Stomach smooth muscle (tissue), 2 donors: ENCODE measurements at regions not wholly inside any gene's neighbourhood (a gene's known extent, or its start where the extent isn't known, plus 50 kb on each side); places are given as distances from the start of the nearest gene placed in this dataset.

Experiments
- H3K27ac ChIP-seq: one replicate; pipeline ENCODE4 v1.7.0; 2013; ENCODE audit warnings: mild to moderate bottlenecking, low read length, inconsistent platforms
- H3K27me3 ChIP-seq, 2 donors: one replicate each; pipeline ENCODE4 v1.7.0; 2013; ENCODE audit warnings: low read length in 2 of 2; ENCODE audit not compliant: insufficient read depth in 2 of 2, control insufficient read depth in 1 of 2
- H3K36me3 ChIP-seq, 2 donors: one replicate each; pipeline ENCODE4 v1.7.0; 2013; ENCODE audit warnings: low read length in 2 of 2; ENCODE audit not compliant: control insufficient read depth in 2 of 2, insufficient read depth in 2 of 2
- H3K4me1 ChIP-seq: one replicate; pipeline ENCODE4 v1.7.0; 2013; ENCODE audit warnings: low read length; ENCODE audit not compliant: control insufficient read depth, insufficient read depth
- H3K4me3 ChIP-seq, 2 donors: one replicate each; pipeline ENCODE4 v1.7.0; 2013; ENCODE audit warnings: low read length in 2 of 2
- H3K9ac ChIP-seq, 2 donors: one replicate each; pipeline ENCODE4 v1.7.0; 2013; ENCODE audit warnings: low read length in 2 of 2, mild to moderate bottlenecking in 1 of 2
- H3K9me3 ChIP-seq, 2 donors: one replicate each; pipeline ENCODE4 v1.7.0; 2013; ENCODE audit warnings: low read length in 2 of 2; ENCODE audit not compliant: control insufficient read depth in 2 of 2
- donor health status: healthy.
- donor health status: Pancreatic carcinoma.

DNA sequence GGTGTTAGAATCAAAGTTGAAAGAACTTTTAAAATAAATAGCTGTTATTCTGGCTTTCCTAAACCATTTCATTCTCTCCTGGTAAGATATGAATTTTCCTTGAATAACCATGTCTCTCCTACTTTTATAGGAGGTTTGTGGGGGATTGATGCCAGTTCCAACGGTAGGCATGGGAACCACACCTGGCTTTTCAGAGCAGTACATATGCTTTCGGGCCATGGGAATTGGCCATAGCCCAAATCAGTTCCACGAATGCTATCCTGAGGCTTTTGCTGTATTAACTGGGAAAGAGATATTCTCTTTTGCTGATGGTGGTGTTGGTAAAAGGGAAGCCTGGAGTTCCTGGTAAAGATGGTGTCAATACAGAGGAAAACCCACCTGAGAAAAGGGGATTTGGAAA, 396.2 kb upstream of the ZNF385D start:
- H3K4me3 ChIP-seq, result no peak overlapping the region
- no peaks in the 10 kb centered on the region for H3K27me3 ChIP-seq
- no peak overlapping the region for H3K9ac ChIP-seq
- no peak overlapping the region for H3K27ac ChIP-seq
- H3K36me3 ChIP-seq, result no peaks in the 10 kb centered on the region
- H3K4me1 ChIP-seq, result no peaks in the 10 kb centered on the region
- no peaks in the 10 kb centered on the region for H3K9me3 ChIP-seq

DNA sequence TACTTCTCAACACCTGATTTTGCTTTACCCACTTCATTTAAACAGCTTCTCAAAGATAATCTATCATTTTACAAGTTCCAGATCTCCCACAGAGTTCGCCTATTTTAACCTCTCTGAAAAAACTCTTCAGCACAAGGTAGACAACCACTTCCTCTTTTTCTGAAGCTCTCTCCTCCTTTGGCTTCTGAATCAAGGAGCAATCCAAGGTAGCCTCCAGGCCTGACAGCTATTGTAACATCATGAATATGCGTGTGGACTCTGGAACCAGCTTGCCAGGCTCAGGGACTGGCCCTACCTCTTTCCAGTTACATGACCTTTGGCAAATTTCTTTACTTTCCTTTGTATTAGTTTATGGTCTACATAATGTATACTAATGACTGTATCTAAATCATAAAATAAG, 405.9 kb upstream of the ZNF385D start:
- Histone ChIP-seq H3K27me3 (no peaks in the 10 kb centered on the region), H3K36me3 (no peaks in the 10 kb centered on the region), H3K9me3 (no peaks in the 10 kb centered on the region), H3K4me1 (no peaks in the 10 kb centered on the region), H3K4me3 (no peak overlapping the region), H3K9ac (no peak overlapping the region), H3K27ac (no peak overlapping the region)

DNA sequence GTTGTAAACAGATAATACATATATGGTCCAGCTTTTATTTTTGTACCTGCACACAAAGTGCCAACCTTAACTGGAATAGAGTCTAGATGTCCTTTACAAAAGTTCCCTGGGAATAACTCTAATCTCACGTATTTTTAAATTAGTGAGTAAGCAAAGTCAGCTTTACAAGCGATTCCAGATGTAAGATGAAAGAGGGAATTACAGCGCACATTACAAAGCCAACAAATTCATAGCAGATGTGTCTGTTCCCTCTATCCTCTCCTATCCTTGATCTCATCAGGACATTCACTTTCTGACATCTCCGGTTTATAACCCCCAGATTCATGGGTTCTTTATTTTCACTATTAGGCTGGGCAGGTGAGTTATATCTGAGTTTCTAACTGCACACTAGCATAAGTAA, 406.8 kb upstream of the ZNF385D start:
- Histone ChIP-seq H3K27ac (no peak overlapping the region), H3K4me3 (no peak overlapping the region), H3K36me3 (no peaks in the 10 kb centered on the region), H3K9me3 (no peaks in the 10 kb centered on the region), H3K9ac (no peak overlapping the region), H3K27me3 (no peaks in the 10 kb centered on the region), H3K4me1 (no peaks in the 10 kb centered on the region)

DNA sequence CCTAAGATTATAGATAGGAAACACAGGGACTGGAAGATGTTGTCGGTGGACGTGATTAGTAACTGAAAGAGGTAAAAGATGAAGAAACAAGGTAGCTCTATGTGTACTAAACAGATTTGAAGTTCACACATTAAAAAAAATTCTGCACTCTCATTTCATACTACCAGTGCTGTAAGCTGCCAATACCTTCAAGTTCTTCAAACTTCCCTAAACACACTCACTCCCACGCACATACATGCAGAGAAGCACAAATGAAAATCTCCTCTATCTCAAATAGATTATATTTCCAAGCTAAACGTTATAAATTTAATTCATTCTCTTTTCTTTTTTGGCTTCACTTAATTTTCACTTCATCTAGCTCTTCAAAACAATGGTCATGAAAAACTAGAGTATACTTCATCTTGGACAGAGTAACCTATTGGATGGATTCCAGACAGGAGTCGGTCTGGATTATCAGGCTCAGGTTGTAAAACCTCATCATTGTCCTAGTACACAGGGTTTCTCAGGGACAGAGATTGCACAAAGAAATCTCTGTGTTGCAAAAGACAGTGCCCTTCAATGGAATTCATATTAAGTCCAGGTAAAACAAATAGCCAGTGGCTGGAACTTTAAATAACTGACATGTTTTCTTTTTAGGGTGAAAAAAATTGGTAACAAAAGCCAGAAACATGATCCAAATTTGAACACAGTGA, 408.1 kb upstream of the ZNF385D start:
- Histone ChIP-seq H3K4me1 (no peaks in the 10 kb centered on the region), H3K9ac (no peak overlapping the region), H3K27ac (no peak overlapping the region), H3K27me3 (no peaks in the 10 kb centered on the region), H3K4me3 (no peak overlapping the region), H3K9me3 (no peaks in the 10 kb centered on the region), H3K36me3 (no peaks in the 10 kb centered on the region)

DNA sequence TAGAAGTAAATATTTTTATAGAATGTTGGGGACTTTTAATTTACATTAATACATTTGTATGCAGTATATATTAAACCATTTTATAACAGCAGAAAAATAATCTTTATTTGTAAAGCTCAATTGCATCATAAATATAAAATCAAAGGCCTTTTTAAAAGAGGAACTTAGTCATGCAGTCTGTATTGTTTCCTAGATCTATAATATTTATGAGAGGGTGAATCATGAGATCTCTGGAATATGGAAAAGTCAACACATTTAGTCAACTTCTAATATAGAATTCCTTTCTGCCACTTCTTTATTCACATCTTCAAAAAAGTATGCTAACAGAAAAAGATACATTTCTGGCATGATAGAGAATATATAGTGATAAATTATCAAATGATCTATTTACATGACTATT, 410.3 kb upstream of the ZNF385D start:
- Histone ChIP-seq H3K4me3 (no peak overlapping the region), H3K4me1 (no peaks in the 10 kb centered on the region), H3K9me3 (no peaks in the 10 kb centered on the region), H3K27ac (no peak overlapping the region), H3K27me3 (no peaks in the 10 kb centered on the region), H3K9ac (no peak overlapping the region), H3K36me3 (no peaks in the 10 kb centered on the region)

DNA sequence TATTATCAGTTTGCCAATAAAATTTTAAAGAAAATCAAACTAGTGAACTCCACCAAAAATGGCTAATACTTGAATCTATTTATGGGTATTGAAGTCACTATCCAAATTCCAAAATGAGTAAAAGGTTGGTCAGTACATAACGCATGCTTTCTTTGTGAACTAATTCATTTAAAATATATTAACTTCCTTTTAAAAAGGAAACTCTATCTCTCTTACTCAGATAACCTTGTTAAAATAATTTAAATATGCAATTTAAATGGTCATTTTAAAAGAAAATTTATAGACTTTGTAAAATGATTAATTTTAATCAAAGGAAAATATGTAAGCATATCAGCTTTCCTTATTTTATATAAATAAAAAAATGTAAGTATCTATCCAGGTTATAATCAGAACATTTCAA, 419.4 kb upstream of the ZNF385D start:
- no peaks in the 10 kb centered on the region for H3K4me1 ChIP-seq
- H3K27ac ChIP-seq, result no peak overlapping the region
- no peaks in the 10 kb centered on the region for H3K36me3 ChIP-seq
- no peak overlapping the region for H3K4me3 ChIP-seq
- H3K27me3 ChIP-seq, result no peaks in the 10 kb centered on the region
- H3K9ac ChIP-seq, result no peak overlapping the region
- H3K9me3 ChIP-seq, result no peaks in the 10 kb centered on the region

DNA sequence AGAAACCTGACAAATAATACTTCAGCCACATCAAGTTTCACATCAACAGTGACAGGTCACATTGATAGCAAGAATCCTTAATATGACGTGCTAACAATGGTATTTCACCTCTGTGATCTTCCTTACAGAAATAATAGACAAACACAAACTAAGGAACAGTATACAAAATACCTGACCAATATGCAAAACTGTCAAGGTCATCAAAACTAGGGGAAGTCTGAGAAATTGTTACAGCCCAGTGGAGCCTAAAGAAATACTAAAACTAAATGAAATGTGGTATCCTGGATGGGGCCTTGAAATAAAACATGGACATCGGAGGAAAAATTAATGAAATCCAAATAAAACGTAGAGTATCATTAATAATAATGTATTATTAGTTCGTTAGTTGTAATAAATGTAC, 422.0 kb upstream of the ZNF385D start:
- no peaks in the 10 kb centered on the region for H3K4me1 ChIP-seq
- H3K36me3 ChIP-seq, result no peaks in the 10 kb centered on the region
- no peaks in the 10 kb centered on the region for H3K9me3 ChIP-seq
- H3K27me3 ChIP-seq, result no peaks in the 10 kb centered on the region
- H3K9ac ChIP-seq, result no peak overlapping the region
- H3K27ac ChIP-seq, result no peak overlapping the region
- no peak overlapping the region for H3K4me3 ChIP-seq

DNA sequence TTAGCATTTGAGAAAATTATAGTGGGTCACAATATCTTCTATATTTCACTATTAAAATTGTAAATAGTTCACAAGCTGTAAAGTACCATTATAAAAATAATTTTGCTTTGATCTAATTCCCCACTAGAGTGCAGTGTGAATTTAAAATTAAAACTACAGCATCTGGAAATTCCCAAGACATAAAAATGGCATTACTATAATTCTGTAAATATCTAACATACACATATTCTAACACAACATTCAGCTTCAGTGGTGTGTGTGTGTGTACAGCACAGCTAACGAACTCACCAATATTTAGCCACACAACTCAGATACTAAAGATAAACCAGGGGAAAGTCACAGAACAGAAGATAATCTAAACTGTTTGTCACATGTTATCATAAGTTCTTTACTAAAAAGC, 424.9 kb upstream of the ZNF385D start:
- no peak overlapping the region for H3K4me3 ChIP-seq
- no peak overlapping the region for H3K27ac ChIP-seq
- no peaks in the 10 kb centered on the region for H3K9me3 ChIP-seq
- no peak overlapping the region for H3K9ac ChIP-seq
- no peaks in the 10 kb centered on the region for H3K4me1 ChIP-seq
- no peaks in the 10 kb centered on the region for H3K36me3 ChIP-seq
- no peaks in the 10 kb centered on the region for H3K27me3 ChIP-seq

DNA sequence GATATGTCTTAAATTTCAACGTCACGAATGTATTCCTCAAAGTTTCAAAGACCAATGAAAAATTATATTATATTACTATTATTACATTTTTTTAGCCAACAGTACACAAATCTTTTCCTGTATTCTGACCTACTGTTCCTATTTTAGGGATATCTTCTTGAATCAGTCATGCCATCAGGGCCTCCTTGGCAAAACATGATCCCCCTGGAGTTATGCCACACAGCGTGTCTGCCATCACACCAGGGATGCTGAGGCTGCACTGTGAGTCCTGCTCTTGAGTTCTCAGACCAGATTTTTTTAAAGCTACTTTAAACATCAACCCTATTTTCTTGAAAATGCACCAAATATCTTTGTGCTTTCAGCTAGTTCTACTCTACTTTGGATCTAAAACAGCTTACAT, 425.9 kb upstream of the ZNF385D start:
- Histone ChIP-seq H3K36me3 (no peaks in the 10 kb centered on the region), H3K9me3 (no peaks in the 10 kb centered on the region), H3K27me3 (no peaks in the 10 kb centered on the region), H3K4me1 (no peaks in the 10 kb centered on the region), H3K27ac (no peak overlapping the region), H3K9ac (no peak overlapping the region), H3K4me3 (no peak overlapping the region)

DNA sequence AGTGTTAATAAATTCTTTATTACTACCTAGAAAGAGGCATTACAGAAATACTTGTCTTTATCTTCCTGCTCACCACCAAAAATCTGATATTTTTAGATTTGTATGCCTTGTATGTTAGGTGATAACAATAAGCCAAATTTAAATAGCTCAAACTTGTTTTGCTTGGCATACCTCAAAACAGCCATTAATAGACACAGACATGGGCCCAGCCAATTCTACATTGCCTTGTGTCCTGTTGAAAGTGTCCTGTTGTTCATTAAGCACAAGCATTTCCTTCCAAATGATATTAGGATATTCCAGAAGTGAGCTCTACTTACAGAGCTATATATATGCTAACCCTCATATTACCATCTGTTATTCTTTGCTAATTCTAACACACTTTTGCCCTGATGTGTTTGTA, 438.6 kb upstream of the ZNF385D start:
- H3K9ac ChIP-seq, result no peak overlapping the region
- no peaks in the 10 kb centered on the region for H3K9me3 ChIP-seq
- no peaks in the 10 kb centered on the region for H3K27me3 ChIP-seq
- H3K4me1 ChIP-seq, result no peaks in the 10 kb centered on the region
- H3K27ac ChIP-seq, result no peak overlapping the region
- H3K4me3 ChIP-seq, result no peak overlapping the region
- H3K36me3 ChIP-seq, result no peaks in the 10 kb centered on the region

DNA sequence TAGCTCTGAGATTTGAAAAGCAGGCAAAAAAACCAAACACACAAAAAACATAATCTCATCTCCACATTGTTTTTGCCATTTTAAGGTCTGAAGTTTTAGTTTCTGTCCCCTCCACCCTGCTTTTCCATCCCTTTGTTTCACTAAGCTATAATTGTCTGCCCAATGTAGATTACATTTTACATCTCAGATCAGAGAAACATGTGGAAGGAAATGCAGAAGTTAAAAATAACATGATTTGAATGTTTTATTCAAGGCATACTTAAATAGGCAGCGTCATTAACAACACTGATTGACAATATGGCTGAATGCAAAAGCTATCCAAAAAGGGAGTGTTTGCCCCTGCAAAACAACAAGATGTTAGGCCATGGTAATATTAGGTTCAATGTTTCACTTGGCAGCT, 448.1 kb upstream of the ZNF385D start:
- Histone ChIP-seq H3K4me1 (no peaks in the 10 kb centered on the region), H3K4me3 (no peak overlapping the region), H3K9me3 (no peaks in the 10 kb centered on the region), H3K27me3 (no peaks in the 10 kb centered on the region), H3K9ac (no peak overlapping the region), H3K36me3 (no peaks in the 10 kb centered on the region), H3K27ac (no peak overlapping the region)
